ENCODE measurements at regions not wholly inside any gene's neighbourhood (a gene's known extent, or its start where the extent isn't known, plus 50 kb on each side); places are given as distances from the start of the nearest gene placed in this dataset.

- no peak for TF ChIP-seq POLR2A (IDR thresholded peaks at IDR 0.05; ENCODE audit: low read depth, low read length)
- FAIRE-seq (no peak), DNase-seq (ENCODE audit: insufficient read length, low spot score) (no peak)
Observed at GRCh38 chr7:25812086-25812850, 339.7 kb upstream of the NFE2L3 start.

GRCh38 chr7:25813381-25813780, 338.6 kb upstream of the NFE2L3 start:
- FAIRE-seq (no peak), DNase-seq (ENCODE audit: insufficient read length, low spot score) (no peak)
- TF ChIP-seq POLR2A (IDR thresholded peaks at IDR 0.05; ENCODE audit: low read depth, low read length): no peak

- no peak for TF ChIP-seq POLR2A (IDR thresholded peaks at IDR 0.05; ENCODE audit: low read depth, low read length)
- no peak for DNase-seq (ENCODE audit: insufficient read length, low spot score)
- no peak for FAIRE-seq
Observed at GRCh38 chr7:25815711-25816110, 336.3 kb upstream of the NFE2L3 start.

GRCh38 chr7:25820432-25821040, 331.5 kb upstream of the NFE2L3 start:
- TF ChIP-seq POLR2A (IDR thresholded peaks at IDR 0.05; ENCODE audit: low read depth, low read length): no peak
- DNase-seq (ENCODE audit: insufficient read length, low spot score) (no peak), FAIRE-seq (no peak)

GRCh38 chr7:25821225-25821624, 330.8 kb upstream of the NFE2L3 start:
- no peak for FAIRE-seq
- DNase-seq (ENCODE audit: insufficient read length, low spot score): no peak
- no peak for TF ChIP-seq POLR2A (IDR thresholded peaks at IDR 0.05; ENCODE audit: low read depth, low read length)

- TF ChIP-seq POLR2A (IDR thresholded peaks at IDR 0.05; ENCODE audit: low read depth, low read length): no peak
- FAIRE-seq (no peak), DNase-seq (ENCODE audit: insufficient read length, low spot score) (no peak)
Observed at GRCh38 chr7:25822823-25823222, 329.2 kb upstream of the NFE2L3 start.

GRCh38 chr7:25823571-25823970, 328.4 kb upstream of the NFE2L3 start:
- no peak for DNase-seq (ENCODE audit: insufficient read length, low spot score)
- TF ChIP-seq POLR2A (IDR thresholded peaks at IDR 0.05; ENCODE audit: low read depth, low read length): no peak
- no peak for FAIRE-seq

GRCh38 chr7:25828468-25828867, 323.5 kb upstream of the NFE2L3 start:
- no peak for TF ChIP-seq POLR2A (IDR thresholded peaks at IDR 0.05; ENCODE audit: low read depth, low read length)
- DNase-seq (ENCODE audit: insufficient read length, low spot score) (no peak), FAIRE-seq (no peak)

GRCh38 chr7:25829663-25830062, 322.3 kb upstream of the NFE2L3 start:
- no peak for FAIRE-seq

GRCh38 chr7:25830215-25830614, 321.8 kb upstream of the NFE2L3 start:
- DNase-seq (ENCODE audit: insufficient read length, low spot score) (no peak), FAIRE-seq (no peak)
- no peak for TF ChIP-seq POLR2A (IDR thresholded peaks at IDR 0.05; ENCODE audit: low read depth, low read length)

More at GRCh38 chr7:25829663-25830062, 322.3 kb upstream of the NFE2L3 start:
- no peak for DNase-seq (ENCODE audit: insufficient read length, low spot score)
- no peak for TF ChIP-seq POLR2A (IDR thresholded peaks at IDR 0.05; ENCODE audit: low read depth, low read length)

GRCh38 chr7:25831062-25831691, 320.8 kb upstream of the NFE2L3 start:
- no peak for TF ChIP-seq POLR2A (IDR thresholded peaks at IDR 0.05; ENCODE audit: low read depth, low read length)
- DNase-seq (ENCODE audit: insufficient read length, low spot score) (no peak), FAIRE-seq (no peak)

- DNase-seq (ENCODE audit: insufficient read length, low spot score) (no peak), FAIRE-seq (no peak)
- TF ChIP-seq POLR2A (IDR thresholded peaks at IDR 0.05; ENCODE audit: low read depth, low read length): no peak
Observed at GRCh38 chr7:25831831-25832411, 320.1 kb upstream of the NFE2L3 start.

- no peak for FAIRE-seq
- no peak for TF ChIP-seq POLR2A (IDR thresholded peaks at IDR 0.05; ENCODE audit: low read depth, low read length)
- DNase-seq (ENCODE audit: insufficient read length, low spot score): no peak
Observed at GRCh38 chr7:25832456-25832855, 319.5 kb upstream of the NFE2L3 start.

GRCh38 chr7:25832929-25833328, 319.1 kb upstream of the NFE2L3 start:
- TF ChIP-seq POLR2A (IDR thresholded peaks at IDR 0.05; ENCODE audit: low read depth, low read length): no peak
- no peak for FAIRE-seq
- no peak for DNase-seq (ENCODE audit: insufficient read length, low spot score)

Measured in H54 (cell line).